SK-N-SH (cell line): ENCODE measurements at regions not wholly inside any gene's neighbourhood (a gene's known extent, or its start where the extent isn't known, plus 50 kb on each side); places are given as distances from the start of the nearest gene placed in this dataset.

Experiments
- CTCF ChIA-PET: fragments of 300-600, 350-600 bp; formaldehyde crosslinking; extraction: SDS; loops from one replicate; lab custom pipeline; 2021; lab: Yijun Ruan, JAX
- POLR2A ChIA-PET: fragments of 350-600 bp; sonication (Branson Sonifier 250); formaldehyde crosslinking; extraction: SDS; loops from one replicate; lab custom pipeline; 2020; ENCODE audit warnings: antibody characterized with exemption, inconsistent platforms; lab: Yijun Ruan, JAX
- DNase-seq: peaks from one replicate; pipeline ENCODE4 v3.0.0; 2012
- H2AFZ ChIP-seq: fragments of 200-600 bp; sonication (generic); 2 replicates; pipeline ENCODE4 v1.8.1; 2016; ENCODE audit warnings: antibody characterized with exemption, mild to moderate bottlenecking, low read depth
- H3F3A ChIP-seq: fragments of 200-600 bp; sonication (generic); replicated peaks from 2 replicates; pipeline ENCODE3; 2016; ENCODE audit warnings: antibody characterized with exemption, mild to moderate bottlenecking; ENCODE audit not compliant: insufficient read depth
- H3K27ac ChIP-seq, 2 experiments: fragments of 200-500 bp in 1 of 2; fragments of 200-600 bp in 1 of 2; sonication (Bioruptor generic) in 1 of 2; sonication (generic), shearing (Covaris generic) in 1 of 2; 2 replicates each; pipeline versions ENCODE4 v1.5.1 to v1.6.1; 2014 to 2016; ENCODE audit warnings: low read depth in 2 of 2, inconsistent platforms in 1 of 2, low read length in 1 of 2, mild to moderate bottlenecking in 1 of 2, mixed read lengths in 1 of 2
- H3K27me3 ChIP-seq: fragments of 200-600 bp; sonication (generic), shearing (Covaris generic); 2 replicates; pipeline ENCODE4 v1.6.1; 2016; ENCODE audit warnings: mixed run types; ENCODE audit not compliant: insufficient read depth
- H3K36me3 ChIP-seq, 2 experiments: fragments of 200-500 bp in 1 of 2; fragments of 200-600 bp in 1 of 2; sonication (Bioruptor generic) in 1 of 2; sonication (generic) in 1 of 2; replicated peaks in 1 of 2; 2 replicates each; pipeline versions ENCODE3 to v1.5.1; 2014 to 2016; ENCODE audit warnings: low read length in 1 of 2, mild to moderate bottlenecking in 1 of 2; ENCODE audit not compliant: insufficient read depth in 2 of 2, control insufficient read depth in 1 of 2
- H3K4me1 ChIP-seq, 2 experiments: fragments of 200-500 bp in 1 of 2; fragments of 200-600 bp in 1 of 2; sonication (Bioruptor generic) in 1 of 2; sonication (generic), shearing (Covaris generic) in 1 of 2; 2 replicates each; pipeline versions ENCODE4 v1.5.1 to v1.6.1; 2014 to 2016; ENCODE audit warnings: low read depth in 1 of 2, low read length in 1 of 2, mixed run types in 1 of 2; ENCODE audit not compliant: insufficient read depth in 2 of 2, control insufficient read depth in 1 of 2
- H3K4me2 ChIP-seq: fragments of 200-600 bp; sonication (generic), shearing (Covaris generic); 2 replicates; pipeline ENCODE4 v1.6.1; 2017; ENCODE audit warnings: mixed run types
- H3K4me3 ChIP-seq, 2 experiments: fragments of 200-500 bp in 1 of 2; fragments of 200-600 bp in 1 of 2; sonication (Bioruptor generic) in 1 of 2; sonication (generic), shearing (Covaris generic) in 1 of 2; 2 replicates each; pipeline versions ENCODE4 v1.5.1 to v1.8.1; 2014 to 2016; ENCODE audit warnings: low read depth in 2 of 2, inconsistent platforms in 1 of 2, low read length in 1 of 2, mild to moderate bottlenecking in 1 of 2, mixed read lengths in 1 of 2, moderate library complexity in 1 of 2
- H3K79me2 ChIP-seq: fragments of 200-600 bp; sonication (generic); 2 replicates; pipeline ENCODE4 v1.8.1; 2017; ENCODE audit warnings: mild to moderate bottlenecking; ENCODE audit not compliant: insufficient read depth
- H3K9ac ChIP-seq: fragments of 200-600 bp; sonication (generic); 2 replicates; pipeline ENCODE4 v1.6.1; 2017; ENCODE audit warnings: mixed run types
- H3K9me2 ChIP-seq: fragments of 200-600 bp; sonication (generic); 2 replicates; pipeline ENCODE4 v1.6.1; 2017; ENCODE audit warnings: mixed run types
- H3K9me3 ChIP-seq: fragments of 200-600 bp; sonication (generic); 2 replicates; pipeline ENCODE4 v1.6.1; 2017; ENCODE audit warnings: mixed run types, mild to moderate bottlenecking, moderate library complexity
- H4K20me1 ChIP-seq: fragments of 200-600 bp; sonication (generic); 2 replicates; pipeline ENCODE4 v1.6.1; 2017; ENCODE audit warnings: mild to moderate bottlenecking, mixed run types; ENCODE audit not compliant: insufficient read depth
- CHD2 ChIP-seq: fragments of 150-350 bp; IDR thresholded peaks from 2 replicates; pipeline ENCODE4 v1.6.1; 2018; ENCODE audit warnings: low read length; ENCODE audit not compliant: partially characterized antibody
- GATA2 ChIP-seq: sonication (generic); formaldehyde crosslinking; IDR thresholded peaks from 2 replicates; pipeline ENCODE4 v1.5.0; 2020; ENCODE audit warnings: mild to moderate bottlenecking, missing genetic modification reagents
- MAX ChIP-seq: IDR thresholded peaks from 2 replicates; pipeline ENCODE4 v1.4.0; 2012; ENCODE audit warnings: low read depth
- PBX3 ChIP-seq: IDR thresholded peaks from 2 replicates; pipeline ENCODE4; 2012
- RXRA ChIP-seq: IDR thresholded peaks from 2 replicates; pipeline ENCODE4 v1.4.0; 2012; ENCODE audit warnings: low read depth, mild to moderate bottlenecking, borderline replicate concordance
- TAF1 ChIP-seq: IDR thresholded peaks from 2 replicates; pipeline ENCODE4 v1.6.1; 2012; ENCODE audit warnings: low read depth, mild to moderate bottlenecking, low read length, moderate library complexity, borderline replicate concordance
- TCF12 ChIP-seq: IDR thresholded peaks from 2 replicates; pipeline ENCODE4 v1.4.0; 2012
- WGBS: methylation state at CpG from one replicate; pipeline ENCODE4 v1.1.6; 2017; ENCODE audit warnings: low lambda C conversion rate; 5-methylcytosine and 5-hydroxymethylcytosine counted together
- TF ChIP-seq, protein P1 (sequence below): fragments of 150-350 bp; IDR thresholded peaks from 2 replicates; pipeline ENCODE4 v1.6.1; 2016; ENCODE audit warnings: mild to moderate bottlenecking, low read depth, low read length
- TF ChIP-seq, protein P2 (sequence below): IDR thresholded peaks from 2 replicates; pipeline ENCODE4 v1.4.0; 2012; ENCODE audit warnings: low read depth, borderline replicate concordance

- Histone ChIP-seq H3K27me3 (no peaks in the 10 kb centered on the region), H4K20me1 (no peaks in the 10 kb centered on the region)
Observed at GRCh38 chr12:60176891-60177290, 581.1 kb downstream of the SLC16A7 start.

DNA sequence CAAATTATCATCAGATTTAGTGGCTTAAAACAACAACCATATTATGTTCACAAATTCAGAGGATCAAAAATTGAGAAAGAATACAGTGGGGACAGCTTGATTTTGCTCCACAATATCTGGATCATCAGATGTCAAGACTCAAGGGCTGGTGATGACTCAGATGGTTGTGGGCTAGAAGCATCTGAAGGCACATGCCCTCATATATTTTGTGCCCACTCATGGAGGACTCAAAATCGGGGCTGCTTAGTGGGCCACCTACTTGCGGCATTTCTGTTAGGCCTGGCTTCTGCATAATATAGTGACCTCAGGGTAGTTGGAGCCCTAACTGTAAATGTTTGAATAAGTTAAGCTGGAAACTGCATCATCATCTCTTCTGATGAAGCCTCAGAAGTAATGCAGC lies 584.5 kb downstream of the SLC16A7 start:
- no peak for DNase-seq
- TF ChIP-seq CHD2 (no peak), MAX (no peak), GATA2 (CRISPR knock-in tag) (no peak), TCF12 (no peak)
- TF ChIP-seq, protein P1, sequence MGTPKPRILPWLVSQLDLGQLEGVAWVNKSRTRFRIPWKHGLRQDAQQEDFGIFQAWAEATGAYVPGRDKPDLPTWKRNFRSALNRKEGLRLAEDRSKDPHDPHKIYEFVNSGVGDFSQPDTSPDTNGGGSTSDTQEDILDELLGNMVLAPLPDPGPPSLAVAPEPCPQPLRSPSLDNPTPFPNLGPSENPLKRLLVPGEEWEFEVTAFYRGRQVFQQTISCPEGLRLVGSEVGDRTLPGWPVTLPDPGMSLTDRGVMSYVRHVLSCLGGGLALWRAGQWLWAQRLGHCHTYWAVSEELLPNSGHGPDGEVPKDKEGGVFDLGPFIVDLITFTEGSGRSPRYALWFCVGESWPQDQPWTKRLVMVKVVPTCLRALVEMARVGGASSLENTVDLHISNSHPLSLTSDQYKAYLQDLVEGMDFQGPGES: no peak
- TF ChIP-seq, all 33 proteins: peak for 0

More at GRCh38 chr12:60176891-60177290, 581.1 kb downstream of the SLC16A7 start:
- no peak for TF ChIP-seq PBX3
- TF ChIP-seq, protein P2, sequence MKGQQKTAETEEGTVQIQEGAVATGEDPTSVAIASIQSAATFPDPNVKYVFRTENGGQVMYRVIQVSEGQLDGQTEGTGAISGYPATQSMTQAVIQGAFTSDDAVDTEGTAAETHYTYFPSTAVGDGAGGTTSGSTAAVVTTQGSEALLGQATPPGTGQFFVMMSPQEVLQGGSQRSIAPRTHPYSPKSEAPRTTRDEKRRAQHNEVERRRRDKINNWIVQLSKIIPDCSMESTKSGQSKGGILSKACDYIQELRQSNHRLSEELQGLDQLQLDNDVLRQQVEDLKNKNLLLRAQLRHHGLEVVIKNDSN: no peak
- no peak for TF ChIP-seq TAF1
- TF ChIP-seq RXRA: no peak
- TF ChIP-seq, all 33 proteins: peak for 0
- no peak for DNase-seq
- Histone ChIP-seq H3K4me1 (no peaks in the 10 kb centered on the region; a peak in 1 of 4 replicates), H3K79me2 (no peaks in the 10 kb centered on the region), H3K36me3 (no peaks in the 10 kb centered on the region), H3F3A (no peaks in the 10 kb centered on the region), H3K9ac (no peak overlapping the region), H2AFZ (no peak overlapping the region), H3K9me3 (no peaks in the 10 kb centered on the region), H3K4me2 (no peak overlapping the region), H3K27ac (no peak overlapping the region), H3K9me2 (no peaks in the 10 kb centered on the region), H3K4me3 (no peak overlapping the region)
- ChIA-PET POLR2A (no interaction called here), CTCF (no interaction called here)
- WGBS: 15% methylated on average over 6 of the region's 6 CpGs

More for the DNA sequence above, 584.5 kb downstream of the SLC16A7 start:
- WGBS: no CpG with 5 or more reads among the region's 2 CpGs
- no peak overlapping the region for H3K9ac ChIP-seq
- H3K79me2 ChIP-seq: no peaks in the 10 kb centered on the region
- H3F3A ChIP-seq: no peaks in the 10 kb centered on the region
- H3K27me3 ChIP-seq: no peaks in the 10 kb centered on the region
- no peaks in the 10 kb centered on the region for H3K9me2 ChIP-seq
- no peaks in the 10 kb centered on the region for H3K9me3 ChIP-seq
- H3K4me3 ChIP-seq: no peak overlapping the region
- no peaks in the 10 kb centered on the region for H3K36me3 ChIP-seq
- H3K4me2 ChIP-seq: no peak overlapping the region
- POLR2A ChIA-PET: no interaction called here
- CTCF ChIA-PET: no interaction called here
- H3K27ac ChIP-seq: no peak overlapping the region
- no peaks in the 10 kb centered on the region for H4K20me1 ChIP-seq
- no peak overlapping the region for H2AFZ ChIP-seq
- no peaks in the 10 kb centered on the region for H3K4me1 ChIP-seq
